PC-3 (cell line): ENCODE measurements at regions not wholly inside any gene's neighbourhood (a gene's known extent, or its start where the extent isn't known, plus 50 kb on each side); places are given as distances from the start of the nearest gene placed in this dataset.

Source experiments
- EZH2 ChIP-seq: fragments of 300-600 bp; sonication (generic); IDR thresholded peaks from one replicate; pipeline ENCODE4 v1.6.1; 2017; ENCODE audit warnings: antibody characterized with exemption, mild to moderate bottlenecking, low read length; ENCODE audit not compliant: unreplicated experiment
- EZH2phosphoT487 ChIP-seq: fragments of 300-600 bp; sonication (generic); IDR thresholded peaks from 2 replicates; pipeline ENCODE4 v1.6.1; 2018; ENCODE audit warnings: mild to moderate bottlenecking, antibody characterized with exemption, low read length, borderline replicate concordance
- TF ChIP-seq, protein P1 (sequence below): fragments of 300-600 bp; sonication (generic); conservative IDR thresholded peaks from 2 replicates; pipeline ENCODE4 v1.5.1; 2017; ENCODE audit warnings: antibody characterized with exemption, low read depth, mild to moderate bottlenecking, low read length

DNA sequence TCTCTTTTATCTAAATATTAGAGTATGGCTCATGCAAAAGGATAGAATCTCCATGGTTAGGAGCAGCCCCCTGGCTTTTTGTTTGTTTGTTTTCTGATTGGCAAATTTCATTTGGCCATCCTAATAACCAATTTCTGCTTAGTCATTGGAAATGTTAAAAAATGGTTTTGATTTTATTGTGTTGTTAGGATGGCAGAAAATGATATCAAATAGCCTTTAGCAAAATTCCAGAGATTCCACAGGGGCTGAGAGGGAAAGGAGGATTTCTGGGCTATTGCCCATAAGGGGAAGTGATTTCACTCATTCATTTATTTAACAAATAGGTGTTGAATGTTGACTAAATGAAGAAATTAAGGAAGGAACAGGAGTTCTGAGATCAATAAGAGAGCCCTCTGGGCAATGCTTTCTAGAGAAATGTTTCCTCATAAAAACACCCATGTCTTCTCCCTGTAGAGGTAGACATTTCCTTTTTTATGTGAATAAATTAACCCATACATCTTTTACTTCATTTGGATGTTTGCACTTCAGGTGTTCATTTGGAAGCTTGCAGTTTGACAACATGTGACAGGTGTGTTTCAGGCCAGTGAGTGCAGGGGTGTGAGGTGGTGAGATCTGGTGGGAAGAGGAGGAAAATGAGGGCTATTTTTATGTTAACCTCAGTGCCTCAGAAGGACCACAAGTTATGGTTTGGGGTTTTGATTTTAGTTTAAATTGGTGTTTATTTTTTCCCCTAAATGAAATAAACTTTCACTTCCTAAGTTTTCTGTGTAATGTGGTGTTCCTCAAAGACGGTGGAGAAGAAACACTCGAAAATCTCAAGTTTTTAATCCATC, 61.7 kb upstream of the EPC2 start:
- TF ChIP-seq, protein P1, sequence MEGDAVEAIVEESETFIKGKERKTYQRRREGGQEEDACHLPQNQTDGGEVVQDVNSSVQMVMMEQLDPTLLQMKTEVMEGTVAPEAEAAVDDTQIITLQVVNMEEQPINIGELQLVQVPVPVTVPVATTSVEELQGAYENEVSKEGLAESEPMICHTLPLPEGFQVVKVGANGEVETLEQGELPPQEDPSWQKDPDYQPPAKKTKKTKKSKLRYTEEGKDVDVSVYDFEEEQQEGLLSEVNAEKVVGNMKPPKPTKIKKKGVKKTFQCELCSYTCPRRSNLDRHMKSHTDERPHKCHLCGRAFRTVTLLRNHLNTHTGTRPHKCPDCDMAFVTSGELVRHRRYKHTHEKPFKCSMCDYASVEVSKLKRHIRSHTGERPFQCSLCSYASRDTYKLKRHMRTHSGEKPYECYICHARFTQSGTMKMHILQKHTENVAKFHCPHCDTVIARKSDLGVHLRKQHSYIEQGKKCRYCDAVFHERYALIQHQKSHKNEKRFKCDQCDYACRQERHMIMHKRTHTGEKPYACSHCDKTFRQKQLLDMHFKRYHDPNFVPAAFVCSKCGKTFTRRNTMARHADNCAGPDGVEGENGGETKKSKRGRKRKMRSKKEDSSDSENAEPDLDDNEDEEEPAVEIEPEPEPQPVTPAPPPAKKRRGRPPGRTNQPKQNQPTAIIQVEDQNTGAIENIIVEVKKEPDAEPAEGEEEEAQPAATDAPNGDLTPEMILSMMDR = no peak
- TF ChIP-seq EZH2 (no peak), EZH2phosphoT487 (no peak)
